ENCODE measurements at regions not wholly inside any gene's neighbourhood (a gene's known extent, or its start where the extent isn't known, plus 50 kb on each side); places are given as distances from the start of the nearest gene placed in this dataset.
A peak's percentile ranks its signal among the peaks of the same experiment; 100 is the strongest.

DNA sequence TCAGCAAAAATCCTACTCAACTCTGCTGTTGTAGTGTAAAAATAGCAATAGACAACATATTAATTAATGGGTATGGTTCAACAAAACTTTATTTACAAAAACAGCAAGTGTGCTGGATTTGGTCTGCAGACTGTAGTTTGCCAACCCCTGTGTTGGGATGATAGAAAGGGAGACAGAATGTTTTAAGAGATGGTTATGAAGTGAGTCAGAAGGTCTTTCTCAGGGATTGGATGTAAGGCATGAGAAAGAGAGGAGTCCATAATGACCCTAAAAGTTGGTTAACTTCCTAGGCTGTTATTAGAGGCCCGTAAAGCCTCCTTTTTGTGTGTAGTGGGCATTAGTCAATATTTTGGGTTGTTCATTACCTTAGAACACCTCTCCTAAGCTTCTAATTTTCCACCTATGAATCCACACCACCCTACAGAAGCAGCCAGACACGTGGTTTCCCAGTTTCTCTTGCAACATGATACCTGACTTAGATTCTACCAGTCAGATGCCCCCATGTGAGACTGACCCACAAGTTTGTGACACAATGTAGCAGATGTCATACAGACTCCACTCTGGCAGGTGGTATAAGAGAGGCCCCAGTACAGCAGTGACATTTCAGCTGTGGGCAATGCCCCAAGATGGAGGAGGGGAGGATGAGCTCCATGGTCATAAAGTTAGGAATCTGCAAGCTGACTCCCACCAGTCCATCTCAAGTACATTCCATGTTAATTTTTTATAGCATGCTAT is 1015.6 kb downstream of the KCNMA1 start:
- no peak overlapping the region for H3K4me3 ChIP-seq
- intact Hi-C loops (cut with micrococcal nuclease) = no loop called here
- POLR2A ChIA-PET = no interaction called here

GRCh38 chr10:76618641-76619040 is 1019.0 kb downstream of the KCNMA1 start:
- intact Hi-C loops (cut with micrococcal nuclease) (no loop called here), in situ Hi-C loops (cut with MboI) (no loop called here)
- Histone ChIP-seq H3K27ac (ENCODE audit: extremely low read depth, low read depth, low read length) (no peak overlapping the region), H3K79me2 (ENCODE audit: control insufficient read depth, insufficient read depth, low read length) (no peaks in the 10 kb centered on the region), H3K4me2 (ENCODE audit: insufficient read depth, low read length) (no peak overlapping the region), H4K20me1 (replicated peaks; ENCODE audit: control insufficient read depth, insufficient read depth, low read length) (no peaks in the 10 kb centered on the region), H3K36me3 (ENCODE audit: control insufficient read depth, insufficient read depth, low read length) (no peaks in the 10 kb centered on the region), H3K9me1 (ENCODE audit: control insufficient read depth, insufficient read depth, low read length) (no peaks in the 10 kb centered on the region), H3K4me1 (replicated peaks in 1 of 2; ENCODE audit: control insufficient read depth in 2 of 2, insufficient read depth in 2 of 2, low read length in 2 of 2) (no peaks in the 10 kb centered on the region), H3K9ac (ENCODE audit: insufficient read depth in 1 of 2, low read depth in 2 of 2, low read length in 2 of 2) (no peak overlapping the region), H2AFZ (ENCODE audit: low read depth, low read length) (no peak overlapping the region), H3K4me3 (no peak overlapping the region), H3K9me3 (replicated peaks; ENCODE audit: control insufficient read depth, insufficient read depth, low read depth, low read length) (0 out of 2 replicates have a peak, but pooled peaks cover 4% of the 10 kb centered on the region), H3K27me3 (ENCODE audit: control insufficient read depth in 2 of 2, insufficient read depth in 2 of 2, low read length in 2 of 2) (no peaks in the 10 kb centered on the region)
- no peak for DNase-seq (ENCODE audit: extremely low read depth in 1 of 4, low spot score in 3 of 4)
- no TSS peak for BruUV-seq (replicated peaks)
- WGBS (ENCODE audit: insufficient coverage, low coverage, missing lambda C conversion rate) = 0% methylated on average over 1 of the region's 1 CpG
- ATAC-seq = no peak
- POLR2A ChIA-PET = no interaction called here
- FAIRE-seq = peak; percentile 11
- CTCF ChIA-PET (ENCODE audit: low intra/inter-chr PET ratio) = no interaction called here
- TF ChIP-seq NRF1 (conservative IDR thresholded peaks at IDR 0.05 in 1 of 2, IDR thresholded peaks at IDR 0.05 in 1 of 2) (no peak), HDAC3 (IDR thresholded peaks at IDR 0.05; ENCODE audit: borderline replicate concordance, partially characterized antibody) (no peak), SMARCC2 (IDR thresholded peaks at IDR 0.05; ENCODE audit: low read depth) (no peak), DIDO1 (tag; IDR thresholded peaks at IDR 0.05; ENCODE audit: low read depth) (no peak), ZBTB49 (CRISPR knock-in tag; IDR thresholded peaks at IDR 0.05; ENCODE audit: borderline replicate concordance) (no peak), GTF2F1 (IDR thresholded peaks at IDR 0.05; ENCODE audit: low read depth, low read length) (no peak), MLX (CRISPR knock-in tag; conservative IDR thresholded peaks at IDR 0.05) (no peak), GATAD2A (IDR thresholded peaks at IDR 0.05) (no peak), GTF2E2 (tag; IDR thresholded peaks at IDR 0.05) (no peak), TRIM28 (IDR thresholded peaks at IDR 0.05) (no peak), FIP1L1 (IDR thresholded peaks at IDR 0.05; ENCODE audit: low read depth, low read length, poor library complexity, severe bottlenecking) (no peak)
- TF ChIP-seq, protein P1, sequence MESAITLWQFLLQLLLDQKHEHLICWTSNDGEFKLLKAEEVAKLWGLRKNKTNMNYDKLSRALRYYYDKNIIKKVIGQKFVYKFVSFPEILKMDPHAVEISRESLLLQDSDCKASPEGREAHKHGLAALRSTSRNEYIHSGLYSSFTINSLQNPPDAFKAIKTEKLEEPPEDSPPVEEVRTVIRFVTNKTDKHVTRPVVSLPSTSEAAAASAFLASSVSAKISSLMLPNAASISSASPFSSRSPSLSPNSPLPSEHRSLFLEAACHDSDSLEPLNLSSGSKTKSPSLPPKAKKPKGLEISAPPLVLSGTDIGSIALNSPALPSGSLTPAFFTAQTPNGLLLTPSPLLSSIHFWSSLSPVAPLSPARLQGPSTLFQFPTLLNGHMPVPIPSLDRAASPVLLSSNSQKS (CRISPR knock-in tag; IDR thresholded peaks at IDR 0.05) = no peak

More for the DNA sequence above, 1015.6 kb downstream of the KCNMA1 start:
- FAIRE-seq (no peak), ATAC-seq (no peak), DNase-seq (ENCODE audit: extremely low read depth in 1 of 4, low spot score in 3 of 4) (no peak)
- Histone ChIP-seq H3K4me1 (replicated peaks in 1 of 2; ENCODE audit: control insufficient read depth in 2 of 2, insufficient read depth in 2 of 2, low read length in 2 of 2) (no peaks in the 10 kb centered on the region), H3K4me2 (ENCODE audit: insufficient read depth, low read length) (no peak overlapping the region), H3K36me3 (ENCODE audit: control insufficient read depth, insufficient read depth, low read length) (no peaks in the 10 kb centered on the region), H3K27me3 (ENCODE audit: control insufficient read depth in 2 of 2, insufficient read depth in 2 of 2, low read length in 2 of 2) (no peaks in the 10 kb centered on the region), H3K27ac (ENCODE audit: extremely low read depth, low read depth, low read length) (no peak overlapping the region), H3K9ac (ENCODE audit: insufficient read depth in 1 of 2, low read depth in 2 of 2, low read length in 2 of 2) (no peak overlapping the region), H3K79me2 (ENCODE audit: control insufficient read depth, insufficient read depth, low read length) (no peaks in the 10 kb centered on the region), H4K20me1 (replicated peaks; ENCODE audit: control insufficient read depth, insufficient read depth, low read length) (no peaks in the 10 kb centered on the region), H3K9me3 (replicated peaks; ENCODE audit: control insufficient read depth, insufficient read depth, low read depth, low read length) (0 out of 2 replicates have a peak, but pooled peaks cover 3% of the 10 kb centered on the region), H3K9me1 (ENCODE audit: control insufficient read depth, insufficient read depth, low read length) (no peaks in the 10 kb centered on the region), H2AFZ (ENCODE audit: low read depth, low read length) (no peak overlapping the region)
- no TSS peak for BruUV-seq (replicated peaks)
- no peak for TF ChIP-seq CBFB (CRISPR knock-in tag; IDR thresholded peaks at IDR 0.05)
- CTCF ChIA-PET (ENCODE audit: low intra/inter-chr PET ratio) = no interaction called here
- in situ Hi-C loops (cut with MboI) = no loop called here
- WGBS (ENCODE audit: insufficient coverage, low coverage, missing lambda C conversion rate) = 4% methylated on average over 2 of the region's 2 CpGs

Measured in K562 (cell line).